ENCODE measurements at regions not wholly inside any gene's neighbourhood (a gene's known extent, or its start where the extent isn't known, plus 50 kb on each side); places are given as distances from the start of the nearest gene placed in this dataset.

DNA sequence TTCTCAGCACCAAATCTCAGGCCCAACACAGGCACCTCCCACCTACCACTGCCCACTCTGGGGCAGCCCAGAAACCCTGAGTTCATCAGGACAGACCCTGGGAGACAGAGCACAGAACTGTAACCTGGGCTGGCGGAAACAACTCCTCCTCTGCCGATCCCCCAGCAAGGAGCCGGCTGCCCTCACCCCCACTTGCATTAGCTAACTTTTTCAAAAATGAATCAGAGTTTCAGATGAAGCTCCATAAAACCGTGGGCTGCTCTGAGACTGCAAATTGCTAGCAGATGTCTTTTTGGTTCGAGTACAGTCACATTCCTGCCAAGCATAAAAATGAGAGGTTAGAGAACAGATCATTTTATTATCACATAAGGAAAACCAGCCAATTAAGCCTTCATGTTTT is 93.4 kb upstream of the PARD3 start:
- DNase-seq (no peak), ATAC-seq (ENCODE audit: low read depth) (no peak)
- Mint-ChIP-seq H3K9me3 (no peaks in the 10 kb centered on the region), H3K27ac (no peak overlapping the region), H3K27me3 (peaks cover 2% of the 10 kb centered on the region), H3K4me3 (no peak overlapping the region), H3K36me3 (ENCODE audit: low read depth) (no peaks in the 10 kb centered on the region), H3K4me1 (no peaks in the 10 kb centered on the region)
- POLR2A ChIA-PET, result no interaction called here
- intact Hi-C loops (cut with micrococcal nuclease), result no loop called here
- CTCF ChIA-PET, result no interaction called here
- no peak for TF ChIP-seq CTCF (IDR thresholded peaks at IDR 0.05)

DNA sequence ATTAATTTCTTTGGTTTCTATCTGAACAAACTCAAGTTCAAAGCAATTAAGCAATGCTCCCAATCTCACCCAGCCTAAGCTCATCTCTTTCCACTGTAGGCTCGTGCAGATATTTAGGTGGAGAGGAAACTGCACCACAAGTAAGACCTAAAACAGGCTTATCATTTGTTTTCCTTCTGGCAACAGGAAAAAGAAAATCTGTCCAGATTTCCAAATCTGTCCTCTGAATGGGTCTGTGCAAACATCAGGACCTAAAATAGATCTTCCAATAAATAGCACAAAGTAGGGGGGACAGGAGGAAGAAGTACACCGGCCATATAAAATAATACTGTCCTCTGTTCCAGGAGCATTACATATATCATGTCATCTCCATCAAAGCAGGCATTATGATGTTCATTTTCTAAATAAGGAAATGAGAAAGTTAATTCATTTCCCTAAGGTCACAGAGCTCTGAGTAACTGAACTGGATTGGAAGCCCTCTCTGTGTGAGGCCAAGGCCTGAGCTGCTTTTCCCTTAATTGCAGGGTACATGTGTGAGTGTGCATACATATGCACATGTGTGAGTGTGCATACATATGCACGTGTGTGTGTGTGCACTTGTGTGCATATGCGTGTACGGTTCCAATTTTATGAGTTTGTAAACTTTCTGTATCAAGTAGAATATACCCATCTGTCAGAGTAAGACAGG is 92.8 kb upstream of the PARD3 start:
- no peak for ATAC-seq (ENCODE audit: low read depth)
- intact Hi-C loops (cut with micrococcal nuclease), result no loop called here
- POLR2A ChIA-PET, result no interaction called here
- peaks cover 2% of the 10 kb centered on the region for H3K27me3 Mint-ChIP-seq
- no peak for DNase-seq
- no peak overlapping the region for H3K27ac Mint-ChIP-seq
- H3K36me3 Mint-ChIP-seq (ENCODE audit: low read depth), result no peaks in the 10 kb centered on the region
- no peak overlapping the region for H3K4me3 Mint-ChIP-seq
- H3K9me3 Mint-ChIP-seq, result no peaks in the 10 kb centered on the region
- CTCF ChIA-PET, result interaction anchor here (0.7 kb wide), 1 partner anchor 41 kb away, joined by 3 read pairs; no protein-coding TSS in a partner anchor
- no peak for TF ChIP-seq CTCF (IDR thresholded peaks at IDR 0.05)
- H3K4me1 Mint-ChIP-seq, result no peaks in the 10 kb centered on the region

DNA sequence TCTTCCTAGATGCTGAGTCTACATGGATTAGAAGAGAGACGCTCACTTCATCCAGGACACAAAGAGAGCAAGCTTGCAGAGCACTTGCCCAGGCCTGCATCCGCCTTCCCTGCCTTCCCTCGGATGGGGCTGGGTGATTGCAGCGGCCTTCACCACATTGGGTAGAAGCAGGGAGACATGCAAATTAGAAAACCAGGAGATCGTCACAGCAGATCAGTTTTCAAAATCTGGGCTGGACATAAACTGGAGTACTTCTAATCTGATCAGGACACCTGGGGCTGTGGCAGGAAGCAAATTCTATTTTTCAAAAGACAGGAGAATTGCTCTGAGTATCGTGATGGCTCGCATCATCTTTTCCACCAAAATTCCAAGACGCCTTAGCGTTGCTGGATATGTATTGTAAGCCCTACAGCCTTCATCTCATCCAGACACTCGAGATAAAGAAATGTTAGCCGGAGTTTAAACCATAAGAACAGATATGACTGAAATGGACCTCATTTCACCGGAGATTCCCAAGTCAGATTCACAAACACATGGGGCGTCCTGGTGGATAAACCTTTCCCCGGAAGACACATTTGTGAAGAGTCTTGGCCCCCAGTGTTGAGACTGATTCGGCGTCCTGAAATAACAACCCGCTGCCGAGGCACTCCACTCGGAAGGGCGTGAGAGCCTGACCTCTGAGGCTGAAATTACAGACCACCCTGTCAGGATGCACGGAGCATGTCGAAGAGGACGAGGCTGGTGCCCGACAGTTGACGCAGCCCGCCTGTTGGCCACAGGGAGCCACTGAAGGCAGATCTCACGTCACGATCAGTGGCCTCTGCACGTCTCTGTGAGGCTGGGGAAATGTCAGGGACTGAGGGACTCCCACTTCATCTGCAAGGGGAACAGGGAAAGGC is 91.2 kb upstream of the PARD3 start:
- no peaks in the 10 kb centered on the region for H3K9me3 Mint-ChIP-seq
- ChIA-PET POLR2A (no interaction called here), CTCF (no interaction called here)
- no peak overlapping the region for H3K4me3 Mint-ChIP-seq
- no peak overlapping the region for H3K27ac Mint-ChIP-seq
- no peak for TF ChIP-seq CTCF (IDR thresholded peaks at IDR 0.05)
- H3K27me3 Mint-ChIP-seq, result peaks cover 2% of the 10 kb centered on the region
- no peaks in the 10 kb centered on the region for H3K36me3 Mint-ChIP-seq (ENCODE audit: low read depth)
- DNase-seq (no peak), ATAC-seq (ENCODE audit: low read depth) (no peak)
- intact Hi-C loops (cut with micrococcal nuclease), result no loop called here
- no peaks in the 10 kb centered on the region for H3K4me1 Mint-ChIP-seq

DNA sequence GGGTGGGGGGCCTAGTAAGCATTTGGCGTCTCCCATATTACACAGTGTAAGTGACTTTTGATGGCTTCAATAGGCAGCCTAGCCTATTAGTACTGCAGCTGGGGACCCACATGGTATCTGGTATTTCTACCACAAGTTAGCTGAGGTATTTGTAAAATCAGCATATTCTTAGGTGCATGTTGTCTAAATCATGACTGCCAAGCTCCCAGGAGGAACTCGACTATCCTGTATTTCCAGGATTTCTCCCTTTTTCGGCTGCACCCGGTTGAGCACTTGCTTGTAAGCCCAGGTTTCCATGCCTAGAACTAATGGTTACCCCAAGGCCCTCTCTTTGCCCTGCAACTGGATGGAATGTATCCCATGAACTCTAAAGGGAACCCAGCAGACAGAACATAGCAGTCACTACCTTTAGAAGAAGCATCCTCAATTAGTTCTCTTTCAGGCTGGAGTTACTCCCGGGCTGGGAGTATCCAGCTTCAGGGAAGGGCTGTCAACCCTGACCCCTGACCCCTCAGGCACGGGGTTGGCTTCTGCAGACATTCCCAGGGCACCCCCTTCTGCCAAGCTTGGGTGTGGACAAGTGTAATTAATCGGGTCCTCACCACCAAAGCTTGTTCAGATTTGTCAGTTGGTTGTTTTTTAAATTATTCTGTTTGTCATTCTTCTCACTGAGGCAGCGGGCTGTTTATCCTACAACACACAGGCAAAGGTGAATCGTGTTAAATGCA is 90.3 kb upstream of the PARD3 start:
- ChIA-PET POLR2A (no interaction called here), CTCF (no interaction called here)
- no peak overlapping the region for H3K4me3 Mint-ChIP-seq
- DNase-seq (no peak), ATAC-seq (ENCODE audit: low read depth) (no peak)
- intact Hi-C loops (cut with micrococcal nuclease), result no loop called here
- no peaks in the 10 kb centered on the region for H3K9me3 Mint-ChIP-seq
- TF ChIP-seq CTCF (IDR thresholded peaks at IDR 0.05), result no peak
- no peaks in the 10 kb centered on the region for H3K36me3 Mint-ChIP-seq (ENCODE audit: low read depth)
- no peaks in the 10 kb centered on the region for H3K4me1 Mint-ChIP-seq
- peaks cover 2% of the 10 kb centered on the region for H3K27me3 Mint-ChIP-seq
- no peak overlapping the region for H3K27ac Mint-ChIP-seq

- CTCF ChIA-PET, result no interaction called here
- Mint-ChIP-seq H3K9me3 (no peaks in the 10 kb centered on the region), H3K36me3 (ENCODE audit: low read depth) (no peaks in the 10 kb centered on the region), H3K4me1 (no peaks in the 10 kb centered on the region), H3K4me3 (no peak overlapping the region), H3K27ac (no peak overlapping the region), H3K27me3 (peaks cover 2% of the 10 kb centered on the region)
- DNase-seq, result no peak
- intact Hi-C loops (cut with micrococcal nuclease), result no loop called here
- TF ChIP-seq CTCF (IDR thresholded peaks at IDR 0.05), result no peak
- no peak for ATAC-seq (ENCODE audit: low read depth)
- POLR2A ChIA-PET, result no interaction called here
Measured at GRCh38 chr10:34904191-34904590, 89.1 kb upstream of the PARD3 start.

Measured in activated B cell treated with CpG ODN at 0.5 μM for 24 hours (primary cell).